HG02642 (cell line): ENCODE measurements at regions not wholly inside any gene's neighbourhood (a gene's known extent, or its start where the extent isn't known, plus 50 kb on each side); places are given as distances from the start of the nearest gene placed in this dataset.

Source experiments
- ATAC-seq: cut with Tn5 transposase; IDR thresholded peaks from one replicate; pipeline ENCODE4 v1.9.1; 2021; ENCODE audit warnings: mild to moderate bottlenecking; ENCODE audit not compliant: unreplicated experiment, poor library complexity

- ATAC-seq: no peak
These were observed 489.9 kb upstream of the RAG2 start for GRCh38 chr11:37087650-37088572.

- no peak for ATAC-seq
These were observed 480.5 kb upstream of the RAG2 start for GRCh38 chr11:37078521-37078920.

- no peak for ATAC-seq
These were observed 478.8 kb upstream of the RAG2 start for GRCh38 chr11:37076866-37077265.

- ATAC-seq: no peak
These were observed 474.6 kb upstream of the RAG2 start for GRCh38 chr11:37072538-37073055.

- no peak for ATAC-seq
These were observed 452.3 kb upstream of the RAG2 start for GRCh38 chr11:37050311-37050710.

- ATAC-seq: no peak
These were observed 442.9 kb upstream of the RAG2 start for GRCh38 chr11:37040921-37041320.

- no peak for ATAC-seq
These were observed 440.9 kb upstream of the RAG2 start for GRCh38 chr11:37038911-37039310.

GRCh38 chr11:37026741-37027140 lies 428.7 kb upstream of the RAG2 start:
- ATAC-seq: no peak

- no peak for ATAC-seq
These were observed 428.3 kb upstream of the RAG2 start for GRCh38 chr11:37026326-37026725.

- ATAC-seq: no peak
These were observed 408.5 kb upstream of the RAG2 start for GRCh38 chr11:37006563-37006962.

GRCh38 chr11:37002831-37003230 lies 404.8 kb upstream of the RAG2 start:
- ATAC-seq: no peak

GRCh38 chr11:36997656-36998055 lies 399.6 kb upstream of the RAG2 start:
- ATAC-seq: no peak

GRCh38 chr11:36996795-36997194 lies 398.8 kb upstream of the RAG2 start:
- ATAC-seq: no peak

GRCh38 chr11:36994208-36994607 lies 396.2 kb upstream of the RAG2 start:
- ATAC-seq: no peak

GRCh38 chr11:36988556-36988955 lies 390.5 kb upstream of the RAG2 start:
- ATAC-seq: no peak

- no peak for ATAC-seq
These were observed 387.5 kb upstream of the RAG2 start for GRCh38 chr11:36985562-36985961.

- no peak for ATAC-seq
These were observed 378.7 kb upstream of the RAG2 start for GRCh38 chr11:36976741-36977140.

GRCh38 chr11:36974771-36975170 lies 376.7 kb upstream of the RAG2 start:
- ATAC-seq: no peak

- ATAC-seq: no peak
These were observed 355.9 kb upstream of the RAG2 start for GRCh38 chr11:36953976-36954375.

GRCh38 chr11:36948460-36949127 lies 350.6 kb upstream of the RAG2 start:
- no peak for ATAC-seq

GRCh38 chr11:36945384-36945783 lies 347.3 kb upstream of the RAG2 start:
- ATAC-seq: no peak
